Fibroblast of skin of right biceps (primary cell): ENCODE measurements at regions not wholly inside any gene's neighbourhood (a gene's known extent, or its start where the extent isn't known, plus 50 kb on each side); places are given as distances from the start of the nearest gene placed in this dataset.

Experiments used
- DNase-seq: peaks from one replicate; pipeline ENCODE4 v3.0.0-alpha.2; 2013

DNA sequence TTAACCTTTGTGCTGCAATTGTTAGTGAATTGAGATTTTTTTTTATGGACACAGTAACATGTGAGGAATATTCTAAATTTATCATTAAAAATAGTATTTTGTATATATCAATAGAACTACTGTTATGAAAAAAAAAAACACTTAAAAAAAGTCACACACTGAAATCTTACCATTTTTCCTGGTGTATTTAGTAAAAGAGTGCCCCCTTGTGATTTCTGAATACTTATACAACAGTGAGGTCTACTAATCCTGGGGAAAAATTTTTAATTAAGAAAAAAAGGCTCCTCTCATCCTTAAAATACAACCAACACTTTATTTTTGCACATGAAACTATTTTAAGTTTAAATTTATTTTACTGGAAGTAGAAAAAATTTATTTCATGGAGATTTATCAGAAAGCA, 56.4 kb upstream of the SPOCK3 start:
- DNase-seq, result no peak

GRCh38 chr4:167308876-167309275, 74.6 kb upstream of the SPOCK3 start:
- no peak for DNase-seq

DNA sequence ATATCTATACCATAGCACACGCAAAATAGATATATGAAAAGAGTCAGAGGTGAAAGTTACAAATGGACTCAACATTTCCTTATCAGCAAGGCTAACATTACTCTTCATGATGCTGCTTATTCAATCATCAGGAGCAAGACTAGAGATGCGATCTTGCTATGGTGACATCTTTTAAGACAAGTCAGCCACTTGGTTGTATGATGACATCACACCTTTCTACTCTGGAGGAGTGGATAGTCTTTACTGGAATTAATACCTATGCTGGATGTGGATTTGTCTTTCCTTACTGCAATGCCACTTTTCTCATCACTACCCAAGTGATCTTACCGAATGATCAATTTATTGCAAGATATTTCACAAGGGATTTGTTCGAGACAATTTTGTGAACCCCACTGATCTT, 87.0 kb upstream of the SPOCK3 start:
- DNase-seq, result no peak

- DNase-seq, result no peak
Observed at GRCh38 chr4:167339781-167340180, 105.5 kb upstream of the SPOCK3 start.

GRCh38 chr4:167359711-167360110, 125.4 kb upstream of the SPOCK3 start:
- DNase-seq, result no peak

- no peak for DNase-seq
Observed at GRCh38 chr4:167379076-167379835, 145.0 kb upstream of the SPOCK3 start.

GRCh38 chr4:167380964-167381363, 146.7 kb upstream of the SPOCK3 start:
- no peak for DNase-seq

- DNase-seq, result no peak
Observed at GRCh38 chr4:167383291-167383690, 149.0 kb upstream of the SPOCK3 start.

DNA sequence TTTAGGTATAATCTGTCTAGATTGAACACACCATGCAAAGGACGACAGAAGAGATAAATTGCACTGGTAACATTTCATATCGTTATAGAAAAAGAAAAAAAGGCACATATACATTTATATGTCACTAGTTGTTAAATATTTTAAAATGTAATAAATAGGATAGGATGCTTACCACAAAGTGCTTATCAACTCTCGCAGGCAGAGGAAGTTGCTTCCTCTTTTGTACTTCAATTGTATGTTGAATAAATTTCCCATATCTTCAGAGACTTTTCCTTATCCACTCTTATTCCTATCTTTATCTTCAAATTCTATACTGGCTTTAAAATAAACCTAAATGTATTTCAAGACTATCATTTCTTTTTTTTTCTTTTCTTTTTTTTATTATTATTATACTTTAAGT, 163.3 kb upstream of the SPOCK3 start:
- DNase-seq, result no peak

GRCh38 chr4:167399201-167399600, 164.9 kb upstream of the SPOCK3 start:
- no peak for DNase-seq

GRCh38 chr4:167406181-167406580, 171.9 kb upstream of the SPOCK3 start:
- no peak for DNase-seq

DNA sequence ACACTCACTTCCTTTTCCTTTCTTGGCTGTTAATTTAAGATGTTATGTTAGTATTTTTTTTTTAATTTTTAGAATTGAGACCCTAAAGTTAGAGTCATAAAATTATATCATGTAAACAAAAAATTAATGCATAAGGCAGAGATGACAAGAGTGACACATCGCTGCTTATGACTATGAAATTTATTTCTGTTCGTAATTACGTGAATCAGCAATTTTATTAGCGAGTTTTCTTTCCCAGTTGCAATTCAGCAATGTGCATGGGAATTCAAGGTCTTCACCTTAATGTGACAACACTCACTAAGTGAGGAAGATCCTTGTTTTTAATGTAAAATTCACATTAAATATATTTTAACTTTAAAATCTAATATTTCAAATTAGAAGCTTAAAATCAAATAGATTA, 181.2 kb upstream of the SPOCK3 start:
- no peak for DNase-seq

GRCh38 chr4:167419468-167420140, 185.3 kb upstream of the SPOCK3 start:
- DNase-seq, result no peak

DNA sequence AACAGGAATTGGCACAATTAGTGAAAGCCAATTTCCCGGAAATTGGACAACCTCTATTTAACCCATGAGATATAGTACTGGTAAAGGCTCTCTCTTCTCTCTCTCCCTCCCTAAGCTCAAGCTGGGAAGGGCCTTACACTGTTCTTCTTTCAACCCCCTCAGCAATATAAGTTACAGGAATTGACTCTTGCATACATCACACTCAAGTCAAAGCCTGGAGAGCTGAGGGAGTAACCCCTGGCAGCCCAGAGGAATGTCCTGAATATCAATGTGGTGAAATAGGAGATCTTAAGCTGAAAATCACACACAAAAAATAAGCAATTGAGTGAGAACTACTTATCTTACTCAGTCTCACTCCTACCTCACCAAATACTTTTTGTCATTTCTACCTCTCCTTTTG, 186.9 kb upstream of the SPOCK3 start:
- no peak for DNase-seq

- DNase-seq, result no peak
Observed at GRCh38 chr4:167424341-167425256, 190.3 kb upstream of the SPOCK3 start.

DNA sequence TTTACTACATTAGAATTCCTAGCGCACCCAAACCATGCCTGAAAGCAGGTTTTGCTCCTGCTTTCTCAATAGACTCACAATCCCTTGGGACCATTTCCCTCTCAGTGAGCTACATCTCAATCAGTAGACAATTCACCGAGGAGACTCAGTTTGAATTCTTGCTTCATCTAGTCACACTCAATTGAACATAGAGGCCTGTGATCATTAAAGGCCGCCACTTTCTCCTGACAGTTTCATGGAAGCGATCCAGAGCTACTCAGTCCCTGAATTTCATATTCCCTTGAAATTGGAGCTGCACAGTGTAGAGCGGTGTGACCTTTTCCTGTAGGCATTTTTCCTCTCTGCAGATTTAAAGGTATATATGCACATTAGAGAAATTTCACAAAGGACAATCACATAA, 193.9 kb upstream of the SPOCK3 start:
- DNase-seq, result peak; percentile 30

DNA sequence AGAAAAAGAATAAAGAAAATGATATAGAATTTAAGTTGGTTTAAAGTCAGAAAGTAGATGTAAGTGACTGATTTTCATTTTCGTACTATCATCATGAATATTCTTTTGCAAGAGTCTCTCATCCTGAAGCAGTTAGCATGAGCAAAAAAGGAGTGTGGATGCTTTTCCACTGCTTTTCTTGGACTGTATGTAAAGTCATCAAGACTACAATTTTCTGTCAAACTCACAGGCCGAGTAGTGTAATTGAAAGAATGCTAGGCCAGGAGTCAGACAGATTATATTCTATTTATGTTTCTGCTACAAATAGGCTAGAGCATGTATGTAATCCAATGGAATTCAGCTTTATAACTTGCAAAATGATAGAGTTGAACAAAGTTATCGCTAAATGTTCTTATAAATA, 197.1 kb upstream of the SPOCK3 start:
- DNase-seq, result no peak

- no peak for DNase-seq
Observed at GRCh38 chr4:167435786-167436185, 201.5 kb upstream of the SPOCK3 start.

DNA sequence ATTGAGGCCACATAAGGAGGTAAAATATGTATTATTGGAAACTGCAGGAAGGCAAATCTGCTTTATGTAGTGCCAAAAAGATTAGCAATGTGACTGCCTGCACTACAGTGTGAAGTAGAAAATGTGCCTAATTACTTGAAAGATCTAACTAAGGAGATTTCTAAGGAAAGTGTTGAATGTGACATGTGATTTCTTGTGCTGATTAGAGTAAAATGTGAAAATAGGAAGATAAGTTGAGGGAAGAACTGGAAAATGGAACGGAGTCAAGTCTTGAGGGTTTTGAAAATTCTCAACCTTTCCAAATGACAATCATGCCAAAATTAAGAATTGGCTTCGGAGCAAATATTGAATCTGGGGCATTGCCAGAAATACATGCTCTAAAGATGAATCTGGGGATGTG, 209.5 kb upstream of the SPOCK3 start:
- no peak for DNase-seq

- peak; percentile 1 for DNase-seq
Observed at GRCh38 chr4:167452922-167453430, 218.7 kb upstream of the SPOCK3 start.

- no peak for DNase-seq
Observed at GRCh38 chr4:167456619-167457018, 222.3 kb upstream of the SPOCK3 start.

DNA sequence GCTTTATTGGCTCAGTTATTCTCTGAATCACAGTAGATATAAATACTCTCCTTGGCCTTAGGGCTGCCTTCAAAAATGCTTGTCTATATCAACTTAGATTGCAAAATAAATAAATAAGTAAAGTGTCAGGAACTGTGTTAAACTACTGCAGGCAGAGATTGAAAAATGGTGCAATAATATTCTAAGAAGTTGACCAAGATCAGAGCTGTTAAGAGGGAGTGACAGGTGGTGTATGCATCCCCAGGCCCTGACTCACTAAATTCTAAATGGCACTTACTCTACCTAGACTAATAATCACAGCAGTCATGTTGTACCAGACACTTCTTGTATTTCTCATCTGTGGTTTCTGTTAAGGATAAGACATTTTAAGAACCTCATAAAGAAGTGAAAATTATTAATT, 235.1 kb upstream of the SPOCK3 start:
- DNase-seq, result no peak

GRCh38 chr4:167475951-167476350, 241.7 kb upstream of the SPOCK3 start:
- DNase-seq, result no peak
